ENCODE measurements at regions not wholly inside any gene's neighbourhood (a gene's known extent, or its start where the extent isn't known, plus 50 kb on each side); places are given as distances from the start of the nearest gene placed in this dataset.

- TF ChIP-seq, protein P1, sequence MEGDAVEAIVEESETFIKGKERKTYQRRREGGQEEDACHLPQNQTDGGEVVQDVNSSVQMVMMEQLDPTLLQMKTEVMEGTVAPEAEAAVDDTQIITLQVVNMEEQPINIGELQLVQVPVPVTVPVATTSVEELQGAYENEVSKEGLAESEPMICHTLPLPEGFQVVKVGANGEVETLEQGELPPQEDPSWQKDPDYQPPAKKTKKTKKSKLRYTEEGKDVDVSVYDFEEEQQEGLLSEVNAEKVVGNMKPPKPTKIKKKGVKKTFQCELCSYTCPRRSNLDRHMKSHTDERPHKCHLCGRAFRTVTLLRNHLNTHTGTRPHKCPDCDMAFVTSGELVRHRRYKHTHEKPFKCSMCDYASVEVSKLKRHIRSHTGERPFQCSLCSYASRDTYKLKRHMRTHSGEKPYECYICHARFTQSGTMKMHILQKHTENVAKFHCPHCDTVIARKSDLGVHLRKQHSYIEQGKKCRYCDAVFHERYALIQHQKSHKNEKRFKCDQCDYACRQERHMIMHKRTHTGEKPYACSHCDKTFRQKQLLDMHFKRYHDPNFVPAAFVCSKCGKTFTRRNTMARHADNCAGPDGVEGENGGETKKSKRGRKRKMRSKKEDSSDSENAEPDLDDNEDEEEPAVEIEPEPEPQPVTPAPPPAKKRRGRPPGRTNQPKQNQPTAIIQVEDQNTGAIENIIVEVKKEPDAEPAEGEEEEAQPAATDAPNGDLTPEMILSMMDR (conservative IDR thresholded peaks at IDR 0.05; ENCODE audit: low read length) = no peak
- DNase-seq (ENCODE audit: low read depth) = no peak
- H3K4me3 ChIP-seq (ENCODE audit: low read length) = no peak overlapping the region
Measured at GRCh38 chr5:110345623-110346022, 380.8 kb downstream of the TMEM232 start.

- no peak for DNase-seq (ENCODE audit: low read depth)
- H3K4me3 ChIP-seq (ENCODE audit: low read length) = no peak overlapping the region
- TF ChIP-seq, protein P1 (conservative IDR thresholded peaks at IDR 0.05; ENCODE audit: low read length) = no peak
Measured at GRCh38 chr5:110346893-110347358, 379.5 kb downstream of the TMEM232 start.

DNA sequence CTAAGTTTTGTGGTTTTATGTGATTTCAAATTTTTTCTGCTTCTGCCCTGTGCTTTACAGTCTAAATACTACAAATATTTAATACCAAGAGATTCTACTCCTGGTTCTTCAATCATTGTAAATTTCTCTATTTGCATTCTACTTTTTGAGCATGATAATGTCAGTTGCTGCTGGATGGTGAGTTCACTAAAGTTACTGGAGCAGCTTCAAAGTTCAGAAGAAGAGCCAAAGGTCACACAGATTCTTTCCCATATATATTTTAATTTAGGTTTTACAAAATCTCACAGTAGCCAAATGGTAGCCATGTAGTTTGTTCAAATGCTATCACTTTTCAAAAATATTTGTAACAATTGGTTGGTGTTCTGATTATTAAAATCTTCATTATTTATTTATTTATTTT lies 378.7 kb downstream of the TMEM232 start:
- DNase-seq (ENCODE audit: low read depth) = no peak
- H3K4me3 ChIP-seq (ENCODE audit: low read length) = no peak overlapping the region
- TF ChIP-seq, protein P1 (conservative IDR thresholded peaks at IDR 0.05; ENCODE audit: low read length) = no peak

GRCh38 chr5:110351430-110351829 lies 375.0 kb downstream of the TMEM232 start:
- DNase-seq (ENCODE audit: low read depth) = peak; percentile 51
- TF ChIP-seq, protein P1 (conservative IDR thresholded peaks at IDR 0.05; ENCODE audit: low read length) = no peak
- no peak overlapping the region for H3K4me3 ChIP-seq (ENCODE audit: low read length)

DNA sequence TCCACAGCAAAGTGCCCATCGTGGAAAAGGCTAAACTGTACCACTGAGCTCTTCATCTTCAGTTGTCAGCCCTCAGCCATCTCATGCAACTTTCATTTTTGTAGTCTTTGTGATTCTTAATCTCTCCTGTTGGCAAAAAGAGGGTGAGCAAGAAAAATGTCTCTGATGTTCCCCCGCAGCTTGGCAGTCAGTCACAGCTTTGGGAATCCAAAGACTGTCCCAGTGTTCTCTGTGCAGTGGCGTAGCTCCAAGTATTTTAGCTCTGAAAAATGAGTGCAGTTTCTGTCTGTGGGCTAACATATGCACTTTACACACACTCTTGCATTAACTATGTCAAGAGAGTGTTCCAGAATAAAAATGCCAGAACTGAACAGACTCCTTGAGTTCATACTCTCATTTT lies 372.2 kb downstream of the TMEM232 start:
- DNase-seq (ENCODE audit: low read depth) = peak; percentile 72
- no peak overlapping the region for H3K4me3 ChIP-seq (ENCODE audit: low read length)
- TF ChIP-seq, protein P1 (conservative IDR thresholded peaks at IDR 0.05; ENCODE audit: low read length) = no peak

DNA sequence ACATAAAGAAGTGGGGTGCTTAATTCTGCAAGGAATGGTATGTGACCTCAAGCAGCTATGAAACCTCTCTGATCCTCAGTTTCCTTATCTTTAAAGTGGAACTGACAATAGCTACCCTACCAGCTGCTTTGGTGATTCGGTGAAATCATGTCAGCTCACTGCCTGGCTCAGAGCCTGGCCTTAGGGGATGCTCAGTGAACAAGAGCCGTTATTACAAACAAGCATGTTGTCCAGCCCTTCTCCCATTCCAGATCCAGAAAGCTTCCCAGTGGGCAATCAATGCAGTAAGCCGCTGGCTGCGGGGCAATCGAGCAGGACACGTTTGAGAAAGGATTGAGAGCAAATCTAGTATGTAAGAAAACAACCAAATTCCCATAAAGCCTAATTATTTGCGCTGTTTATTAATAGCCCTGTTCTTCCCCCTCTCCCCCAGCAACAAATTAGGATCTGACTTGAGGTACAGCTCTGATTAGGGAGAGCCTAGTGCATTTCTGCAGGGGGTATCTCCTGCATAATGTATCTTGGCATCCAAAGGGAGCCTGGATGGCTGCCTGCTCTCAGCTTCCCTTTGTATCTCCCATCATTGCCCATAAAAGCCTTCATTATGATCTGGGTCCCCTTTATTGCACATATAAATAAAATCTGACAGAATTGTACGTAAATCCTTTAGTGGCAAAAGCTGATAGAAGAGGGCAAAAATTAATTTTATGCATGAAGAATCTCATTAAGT lies 371.4 kb downstream of the TMEM232 start:
- no peak overlapping the region for H3K4me3 ChIP-seq (ENCODE audit: low read length)
- TF ChIP-seq, protein P1 (conservative IDR thresholded peaks at IDR 0.05; ENCODE audit: low read length) = no peak
- DNase-seq (ENCODE audit: low read depth) = no peak

DNA sequence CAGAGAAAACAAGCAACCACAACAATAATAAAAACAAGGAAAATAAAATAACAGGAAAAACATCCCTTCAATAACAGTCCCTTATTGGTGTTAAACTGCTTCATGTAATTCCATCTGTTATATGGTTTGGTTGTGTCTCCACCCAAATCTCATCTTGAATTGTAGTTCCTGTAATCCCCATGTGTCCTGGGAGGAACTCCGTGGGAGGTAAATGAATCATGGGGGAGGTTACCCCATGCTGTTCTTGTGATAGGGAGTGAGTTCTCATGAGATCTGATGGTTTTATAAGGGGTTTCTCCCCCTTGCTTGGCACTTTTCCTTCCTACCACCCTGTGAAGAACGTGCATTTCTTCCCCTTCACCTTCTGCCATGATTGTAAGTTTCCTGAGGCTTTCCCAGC lies 369.8 kb downstream of the TMEM232 start:
- TF ChIP-seq, protein P1 (conservative IDR thresholded peaks at IDR 0.05; ENCODE audit: low read length) = no peak
- peak; percentile 33 for DNase-seq (ENCODE audit: low read depth)

More for the DNA sequence above, 369.8 kb downstream of the TMEM232 start:
- H3K4me3 ChIP-seq (ENCODE audit: low read length) = no peak overlapping the region
